KMS-11 (cell line): ENCODE measurements at regions not wholly inside any gene's neighbourhood (a gene's known extent, or its start where the extent isn't known, plus 50 kb on each side); places are given as distances from the start of the nearest gene placed in this dataset.

Source experiments
- H2AFZ ChIP-seq: fragments of 200-600 bp; sonication (generic); 2 replicates; pipeline ENCODE4 v1.6.1; 2016; ENCODE audit warnings: antibody characterized with exemption, mixed run types, low read depth
- H3K27ac ChIP-seq: fragments of 200-600 bp; sonication (generic); 2 replicates; pipeline ENCODE4 v1.6.1; 2016; ENCODE audit warnings: mild to moderate bottlenecking, mixed run types
- H3K27me3 ChIP-seq: fragments of 200-600 bp; sonication (generic); 2 replicates; pipeline ENCODE4 v1.6.1; 2017; ENCODE audit warnings: mild to moderate bottlenecking, low read depth, mixed run types, moderate library complexity; ENCODE audit not compliant: insufficient read depth
- H3K36me3 ChIP-seq: fragments of 200-600 bp; sonication (generic); 2 replicates; pipeline ENCODE4 v1.6.1; 2017; ENCODE audit warnings: mild to moderate bottlenecking, mixed run types; ENCODE audit not compliant: insufficient read depth
- H3K4me1 ChIP-seq: fragments of 200-600 bp; sonication (generic); 2 replicates; pipeline ENCODE4 v1.6.1; 2016; ENCODE audit warnings: mild to moderate bottlenecking, low read depth, mixed run types; ENCODE audit not compliant: poor library complexity, severe bottlenecking
- H3K4me2 ChIP-seq: fragments of 200-600 bp; sonication (generic); 2 replicates; pipeline ENCODE4 v1.7.0; 2016; ENCODE audit warnings: mild to moderate bottlenecking, mixed run types
- H3K4me3 ChIP-seq: fragments of 200-600 bp; sonication (generic); IDR thresholded peaks from 2 replicates; pipeline ENCODE4 v1.6.1; 2017; ENCODE audit warnings: low read depth, low read length, mixed read lengths; ENCODE audit not compliant: insufficient read depth
- H3K79me2 ChIP-seq: fragments of 200-600 bp; sonication (generic); 2 replicates; pipeline ENCODE4 v1.6.1; 2016; ENCODE audit warnings: low read depth, mixed run types; ENCODE audit not compliant: insufficient read depth
- H3K9ac ChIP-seq: fragments of 200-600 bp; sonication (generic); 2 replicates; pipeline ENCODE4 v1.6.1; 2016; ENCODE audit warnings: mild to moderate bottlenecking, mixed run types
- H4K20me1 ChIP-seq: fragments of 200-600 bp; sonication (generic); 2 replicates; pipeline ENCODE4 v1.6.1; 2016; ENCODE audit warnings: mild to moderate bottlenecking, mixed run types; ENCODE audit not compliant: insufficient read depth
- CTCF ChIP-seq: fragments of 200-600 bp; sonication (generic); conservative IDR thresholded peaks from 2 replicates; pipeline ENCODE4 v1.6.1; 2017; ENCODE audit warnings: low read depth, mild to moderate bottlenecking, antibody characterized with exemption, low read length, moderate library complexity, mixed read lengths

DNA sequence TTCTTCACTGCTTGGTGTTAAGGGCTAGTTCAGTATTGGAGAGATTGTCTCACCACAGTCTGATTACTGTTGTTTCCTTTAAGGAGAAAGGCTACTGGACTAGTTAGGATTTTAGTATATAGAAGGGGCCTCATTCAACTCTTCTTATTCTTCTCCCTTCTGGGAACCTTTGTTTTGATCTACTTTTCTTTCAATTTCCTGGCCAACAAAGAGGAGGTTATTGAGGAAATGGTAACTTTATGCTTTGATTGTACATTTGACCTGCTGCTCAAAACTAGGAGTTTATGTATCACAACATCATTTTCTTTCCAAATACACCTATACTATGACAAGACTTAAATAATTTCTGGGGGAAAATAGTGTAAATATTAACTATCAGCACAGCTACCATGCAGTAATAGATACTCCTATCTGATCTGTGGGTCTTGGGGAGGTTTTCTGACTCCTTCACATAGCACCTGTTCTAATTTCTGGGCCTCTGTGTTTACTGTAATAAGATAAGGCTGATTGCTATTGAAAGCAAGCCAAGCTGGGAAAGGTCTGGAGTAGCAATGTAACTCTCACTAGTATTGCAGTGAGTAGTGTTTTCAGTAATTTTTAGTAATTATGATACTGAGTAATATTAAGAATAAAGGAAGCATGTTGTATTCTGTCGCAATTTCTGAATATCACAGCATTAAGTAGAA lies 395.3 kb downstream of the NUP35 start:
- Histone ChIP-seq H2AFZ (no peak overlapping the region), H3K27ac (no peak overlapping the region), H3K79me2 (no peaks in the 10 kb centered on the region), H3K27me3 (no peaks in the 10 kb centered on the region), H3K4me1 (no peaks in the 10 kb centered on the region), H3K4me3 (no peak overlapping the region), H4K20me1 (no peaks in the 10 kb centered on the region), H3K4me2 (no peak overlapping the region), H3K9ac (no peak overlapping the region), H3K36me3 (no peaks in the 10 kb centered on the region)
- TF ChIP-seq CTCF = no peak

- no peak overlapping the region for H3K9ac ChIP-seq
- no peaks in the 10 kb centered on the region for H3K36me3 ChIP-seq
- no peaks in the 10 kb centered on the region for H3K79me2 ChIP-seq
- no peaks in the 10 kb centered on the region for H3K27me3 ChIP-seq
- H3K4me2 ChIP-seq = no peak overlapping the region
- H2AFZ ChIP-seq = no peak overlapping the region
- no peak overlapping the region for H3K4me3 ChIP-seq
- no peak for TF ChIP-seq CTCF
- no peak overlapping the region for H3K27ac ChIP-seq
- H4K20me1 ChIP-seq = no peaks in the 10 kb centered on the region
- H3K4me1 ChIP-seq = no peaks in the 10 kb centered on the region
These were observed 397.7 kb downstream of the NUP35 start for GRCh38 chr2:183521911-183522310.

DNA sequence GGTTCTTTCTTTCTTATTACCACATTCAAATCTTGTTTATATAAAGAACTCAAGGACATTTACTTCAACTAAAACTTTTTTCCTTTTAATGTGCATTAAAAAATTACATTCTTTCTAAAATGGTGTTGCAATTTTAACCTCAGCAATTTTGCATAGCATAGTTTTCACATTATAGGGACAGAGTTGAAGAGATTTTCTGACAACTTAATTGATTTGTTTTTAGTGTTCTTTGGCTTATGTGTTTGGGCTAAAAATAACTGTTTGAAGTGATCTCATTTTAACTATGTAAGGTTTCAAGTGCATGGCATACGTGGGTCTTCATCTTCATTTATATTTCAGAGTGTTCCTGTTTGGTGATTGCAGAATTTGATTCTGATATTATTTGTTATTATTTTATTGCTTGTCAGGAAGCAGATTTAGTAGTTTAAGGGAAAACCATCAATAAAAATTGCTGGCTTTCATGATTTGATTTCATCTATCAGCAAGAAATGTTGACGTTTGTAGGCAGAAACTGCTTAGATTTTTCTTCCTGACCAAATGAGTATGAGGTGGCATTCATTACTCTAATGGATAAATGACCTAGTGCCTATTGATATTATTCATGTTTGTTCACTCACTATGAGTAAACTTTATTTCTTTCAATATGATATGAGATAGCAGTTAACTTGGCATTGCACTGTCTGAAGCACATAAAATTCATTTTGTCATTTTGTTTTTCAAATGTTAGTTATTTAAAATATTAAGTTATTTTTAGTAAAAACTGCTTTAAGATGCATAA lies 398.4 kb downstream of the NUP35 start:
- Histone ChIP-seq H3K9ac (no peak overlapping the region), H3K4me3 (no peak overlapping the region), H3K36me3 (no peaks in the 10 kb centered on the region), H3K27ac (no peak overlapping the region), H3K79me2 (no peaks in the 10 kb centered on the region), H3K4me1 (no peaks in the 10 kb centered on the region), H4K20me1 (no peaks in the 10 kb centered on the region), H2AFZ (no peak overlapping the region), H3K4me2 (no peak overlapping the region), H3K27me3 (no peaks in the 10 kb centered on the region)
- no peak for TF ChIP-seq CTCF

DNA sequence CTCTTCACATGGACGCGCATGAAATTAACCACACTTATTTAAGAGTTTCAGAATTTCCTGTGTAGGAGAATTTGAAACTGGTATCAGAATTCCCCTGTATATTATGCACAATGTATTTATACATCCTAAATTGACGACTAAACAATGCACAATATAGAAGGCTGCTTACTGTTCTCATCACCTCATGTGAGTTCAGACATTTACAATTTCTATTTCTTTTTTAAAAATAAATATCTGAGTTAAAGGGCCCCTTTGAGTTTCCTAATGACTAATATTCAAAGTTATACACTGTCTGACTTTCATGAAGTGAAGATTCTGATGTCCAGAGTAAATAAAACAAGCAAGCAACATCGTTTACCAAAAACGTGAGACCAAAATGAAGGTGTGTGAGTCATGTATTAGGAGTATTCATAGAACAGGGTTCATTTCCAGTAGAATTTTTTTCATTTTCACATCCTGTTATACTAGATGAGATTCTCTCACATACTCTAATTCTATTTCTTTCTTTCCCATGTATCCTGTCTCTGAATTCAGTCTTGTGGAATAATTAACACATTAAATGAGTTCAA lies 406.2 kb downstream of the NUP35 start:
- no peak overlapping the region for H3K4me3 ChIP-seq
- no peak for TF ChIP-seq CTCF
- H3K79me2 ChIP-seq = no peaks in the 10 kb centered on the region
- H3K4me2 ChIP-seq = no peak overlapping the region
- no peaks in the 10 kb centered on the region for H3K36me3 ChIP-seq
- no peaks in the 10 kb centered on the region for H4K20me1 ChIP-seq
- H2AFZ ChIP-seq = no peak overlapping the region
- H3K27ac ChIP-seq = no peak overlapping the region
- no peaks in the 10 kb centered on the region for H3K4me1 ChIP-seq
- no peaks in the 10 kb centered on the region for H3K27me3 ChIP-seq
- no peak overlapping the region for H3K9ac ChIP-seq
